SU-DHL-6 (cell line): ENCODE measurements at regions not wholly inside any gene's neighbourhood (a gene's known extent, or its start where the extent isn't known, plus 50 kb on each side); places are given as distances from the start of the nearest gene placed in this dataset.

Experiments
- EZH2phosphoT487 ChIP-seq: fragments of 200-600 bp; sonication (generic), shearing (Covaris generic); conservative IDR thresholded peaks from 2 replicates; pipeline ENCODE4 v1.6.1; 2018; ENCODE audit warnings: mild to moderate bottlenecking, antibody characterized with exemption, low read length, moderate library complexity, mixed read lengths
- TF ChIP-seq, protein P1 (sequence below): fragments of 200-600 bp; sonication (generic); IDR thresholded peaks from one replicate; pipeline ENCODE4 v1.5.1; 2017; ENCODE audit warnings: antibody characterized with exemption, mild to moderate bottlenecking, low read length, moderate library complexity; ENCODE audit not compliant: insufficient read depth, poor library complexity, severe bottlenecking

GRCh38 chr5:56667692-56668091 is 147.7 kb upstream of the MAP3K1 start:
- TF ChIP-seq, protein P1, sequence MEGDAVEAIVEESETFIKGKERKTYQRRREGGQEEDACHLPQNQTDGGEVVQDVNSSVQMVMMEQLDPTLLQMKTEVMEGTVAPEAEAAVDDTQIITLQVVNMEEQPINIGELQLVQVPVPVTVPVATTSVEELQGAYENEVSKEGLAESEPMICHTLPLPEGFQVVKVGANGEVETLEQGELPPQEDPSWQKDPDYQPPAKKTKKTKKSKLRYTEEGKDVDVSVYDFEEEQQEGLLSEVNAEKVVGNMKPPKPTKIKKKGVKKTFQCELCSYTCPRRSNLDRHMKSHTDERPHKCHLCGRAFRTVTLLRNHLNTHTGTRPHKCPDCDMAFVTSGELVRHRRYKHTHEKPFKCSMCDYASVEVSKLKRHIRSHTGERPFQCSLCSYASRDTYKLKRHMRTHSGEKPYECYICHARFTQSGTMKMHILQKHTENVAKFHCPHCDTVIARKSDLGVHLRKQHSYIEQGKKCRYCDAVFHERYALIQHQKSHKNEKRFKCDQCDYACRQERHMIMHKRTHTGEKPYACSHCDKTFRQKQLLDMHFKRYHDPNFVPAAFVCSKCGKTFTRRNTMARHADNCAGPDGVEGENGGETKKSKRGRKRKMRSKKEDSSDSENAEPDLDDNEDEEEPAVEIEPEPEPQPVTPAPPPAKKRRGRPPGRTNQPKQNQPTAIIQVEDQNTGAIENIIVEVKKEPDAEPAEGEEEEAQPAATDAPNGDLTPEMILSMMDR = no peak
- TF ChIP-seq EZH2phosphoT487 = no peak
